Tibial nerve (tissue), 4 donors: ENCODE measurements at regions not wholly inside any gene's neighbourhood (a gene's known extent, or its start where the extent isn't known, plus 50 kb on each side); places are given as distances from the start of the nearest gene placed in this dataset.

Experiments used
- CTCF ChIP-seq, 5 experiments: fragments of 200-600 bp in 3 of 5; fragments of 450-650 bp in 2 of 5; sonication (generic) in 3 of 5; IDR thresholded peaks; one replicate each; pipeline ENCODE4 v1.5.1; 2016 to 2019; ENCODE audit warnings: antibody characterized with exemption in 5 of 5, mild to moderate bottlenecking in 3 of 5, moderate library complexity in 2 of 5
- EP300 ChIP-seq, 2 donors: sonication (generic); formaldehyde crosslinking; IDR thresholded peaks; one replicate each; pipeline ENCODE4 v1.6.1; 2017; ENCODE audit warnings: antibody characterized with exemption in 2 of 2, mild to moderate bottlenecking in 1 of 2
- POLR2A ChIP-seq, 2 donors: fragments of 450-650 bp; IDR thresholded peaks; one replicate each; pipeline ENCODE4 v1.6.1; 2017; ENCODE audit warnings: antibody characterized with exemption in 2 of 2, mild to moderate bottlenecking in 2 of 2, moderate library complexity in 2 of 2

- no peak for TF ChIP-seq CTCF (IDR thresholded peaks at IDR 0.05)
- TF ChIP-seq EP300 (IDR thresholded peaks at IDR 0.05), result no peak
- TF ChIP-seq POLR2A (IDR thresholded peaks at IDR 0.05), result no peak
Observed at GRCh38 chr9:104334549-104334948, 169.5 kb upstream of the OR13F1 start.
